GM18861 (cell line): ENCODE measurements at regions not wholly inside any gene's neighbourhood (a gene's known extent, or its start where the extent isn't known, plus 50 kb on each side); places are given as distances from the start of the nearest gene placed in this dataset.

ENCODE experiments used
- ATAC-seq: cut with Tn5 transposase; IDR thresholded peaks from one replicate; pipeline ENCODE4 v1.9.1; 2021; ENCODE audit not compliant: unreplicated experiment

DNA sequence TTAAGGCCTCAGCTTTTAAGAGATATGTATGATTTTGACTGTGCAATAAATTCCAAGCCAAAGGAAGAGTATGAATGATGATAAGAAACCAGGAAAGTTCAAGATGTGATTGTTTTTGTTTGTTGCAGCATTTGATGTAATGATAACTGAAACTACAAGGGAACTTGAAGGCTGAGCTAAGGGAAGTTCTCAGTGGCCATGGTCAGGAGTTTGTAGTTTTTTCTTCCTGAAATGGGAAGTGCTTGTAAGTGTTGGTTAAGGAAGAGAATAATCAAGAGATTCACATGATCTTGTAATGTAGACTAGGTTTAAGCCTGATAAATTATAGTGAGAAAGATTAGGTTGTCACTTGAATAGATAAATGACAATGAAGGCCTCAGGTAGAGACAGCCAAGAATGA lies 53.4 kb downstream of the PTCHD4 start:
- ATAC-seq = no peak

DNA sequence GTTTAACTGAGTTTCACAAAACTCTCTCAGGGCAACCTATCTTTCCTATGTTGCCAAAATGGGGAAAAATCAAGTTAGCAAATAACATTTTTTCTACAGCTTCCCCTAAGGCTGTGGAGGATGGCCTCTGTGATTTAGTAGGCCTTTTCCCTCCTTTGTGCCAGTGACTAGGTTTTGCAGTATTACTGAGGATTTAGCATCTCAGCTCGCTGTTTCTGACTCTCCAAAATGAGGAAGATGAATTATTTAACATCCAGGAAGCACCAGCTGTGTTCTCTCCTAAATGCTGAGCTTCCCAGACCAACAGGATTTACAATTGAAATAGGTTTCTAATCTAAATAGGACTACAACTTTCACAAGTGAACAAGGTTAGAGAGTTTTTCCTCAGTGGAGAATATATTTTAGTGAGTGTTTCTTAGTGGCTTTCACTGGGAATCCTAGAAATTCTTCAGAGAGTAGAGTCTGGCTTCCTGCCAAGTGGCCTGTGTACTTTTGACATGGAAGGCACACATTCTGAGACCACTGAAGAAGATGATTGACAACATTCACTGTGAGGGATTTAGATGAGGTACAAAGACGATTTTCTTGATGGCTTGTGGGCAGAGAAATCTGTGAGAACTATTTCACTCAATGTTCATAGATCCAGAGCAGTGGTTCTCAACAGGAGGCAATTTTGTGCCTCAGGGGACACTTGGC lies 62.4 kb downstream of the PTCHD4 start:
- ATAC-seq = no peak

DNA sequence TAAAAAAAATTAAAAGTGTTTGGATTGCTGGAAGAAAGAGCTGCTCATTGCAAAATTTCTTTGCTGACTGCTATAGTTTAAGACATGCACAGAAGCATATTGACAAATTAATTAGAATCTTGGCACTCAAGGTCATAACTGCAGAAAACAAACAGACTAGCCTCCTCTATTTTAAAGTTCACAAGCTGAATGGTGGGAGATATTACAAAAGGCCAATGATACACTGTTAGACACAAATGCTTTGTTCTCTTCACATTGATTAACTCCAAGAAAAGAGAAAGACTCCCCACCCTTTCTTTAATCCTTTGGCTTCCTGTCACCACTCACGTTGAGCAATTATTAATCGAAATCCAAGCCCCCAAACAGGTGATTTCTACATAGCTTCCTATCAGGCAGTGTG lies 69.1 kb downstream of the PTCHD4 start:
- ATAC-seq = no peak

DNA sequence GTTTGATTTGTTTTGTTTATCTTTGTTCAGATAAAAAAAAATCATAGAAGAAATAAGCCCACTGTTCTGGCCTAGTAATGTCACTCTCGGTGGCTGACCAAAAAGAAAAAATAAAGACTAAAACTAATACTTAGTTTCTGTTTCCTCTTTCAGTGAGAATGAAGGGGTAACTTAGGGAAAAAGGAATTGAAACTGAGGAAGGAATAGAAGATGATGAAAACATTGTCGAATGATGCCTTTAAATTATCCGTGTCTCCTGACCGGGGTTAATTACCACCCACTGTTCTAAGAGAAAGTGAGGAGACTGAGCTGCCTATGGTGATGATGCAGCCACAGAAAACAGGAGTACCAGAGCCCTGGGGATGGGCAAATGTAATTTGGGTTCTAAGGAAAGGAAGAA lies 73.1 kb downstream of the PTCHD4 start:
- ATAC-seq = no peak

DNA sequence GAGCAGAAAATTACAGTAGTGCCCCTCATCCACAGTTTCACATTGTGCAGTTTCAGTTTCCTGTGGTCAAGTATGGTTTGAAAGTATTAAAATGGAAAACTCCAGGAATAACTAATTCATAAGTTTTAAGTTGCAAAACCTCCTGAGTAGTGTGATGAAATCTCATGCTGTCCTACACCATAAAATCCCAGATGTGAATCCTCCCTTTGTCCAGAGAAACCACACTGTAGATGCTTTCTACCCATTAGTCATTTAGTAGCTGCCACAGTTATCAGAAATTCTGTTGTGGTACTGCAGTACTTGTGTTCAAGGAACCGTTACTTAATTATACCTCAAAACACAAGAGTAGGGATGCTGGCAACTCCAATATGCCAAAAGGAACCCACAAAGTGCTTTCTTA lies 74.7 kb downstream of the PTCHD4 start:
- no peak for ATAC-seq

DNA sequence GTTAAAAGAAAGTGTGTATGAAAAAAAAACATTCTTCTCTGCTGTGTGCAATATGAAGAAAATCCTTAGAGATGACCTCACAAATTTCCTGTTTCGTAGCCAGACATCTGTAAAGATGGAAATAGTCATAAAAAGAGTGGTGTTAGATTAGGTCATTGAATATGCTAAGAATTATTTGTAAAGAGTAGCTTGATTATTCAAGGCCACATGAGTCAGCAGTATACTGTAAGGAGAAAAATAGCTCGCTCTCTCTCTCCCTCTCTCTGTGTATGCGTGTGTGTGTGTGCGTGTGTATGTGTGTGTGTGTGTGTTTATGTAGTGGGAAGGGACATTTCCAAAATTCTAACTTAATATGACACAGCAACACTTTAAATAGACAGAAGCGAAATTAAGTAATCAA lies 78.8 kb downstream of the PTCHD4 start:
- no peak for ATAC-seq

DNA sequence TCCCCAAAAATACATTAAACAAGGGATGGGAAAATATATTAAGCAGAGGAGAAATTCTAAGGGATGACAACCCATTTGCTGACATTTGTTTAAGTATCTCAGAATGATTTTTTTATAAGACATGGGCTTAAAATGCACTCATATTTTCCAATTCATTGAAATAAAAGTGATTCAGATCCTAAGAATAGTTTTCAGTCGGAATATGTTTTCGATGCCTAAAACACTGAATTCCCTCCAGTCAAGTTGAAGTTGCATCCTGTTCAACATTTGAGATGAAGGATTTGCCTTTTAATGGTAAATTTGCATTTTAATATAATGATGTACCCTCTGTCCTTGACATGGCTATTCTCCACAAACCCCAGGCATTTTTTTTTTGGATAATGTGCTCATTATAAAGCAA lies 79.3 kb downstream of the PTCHD4 start:
- ATAC-seq = no peak

DNA sequence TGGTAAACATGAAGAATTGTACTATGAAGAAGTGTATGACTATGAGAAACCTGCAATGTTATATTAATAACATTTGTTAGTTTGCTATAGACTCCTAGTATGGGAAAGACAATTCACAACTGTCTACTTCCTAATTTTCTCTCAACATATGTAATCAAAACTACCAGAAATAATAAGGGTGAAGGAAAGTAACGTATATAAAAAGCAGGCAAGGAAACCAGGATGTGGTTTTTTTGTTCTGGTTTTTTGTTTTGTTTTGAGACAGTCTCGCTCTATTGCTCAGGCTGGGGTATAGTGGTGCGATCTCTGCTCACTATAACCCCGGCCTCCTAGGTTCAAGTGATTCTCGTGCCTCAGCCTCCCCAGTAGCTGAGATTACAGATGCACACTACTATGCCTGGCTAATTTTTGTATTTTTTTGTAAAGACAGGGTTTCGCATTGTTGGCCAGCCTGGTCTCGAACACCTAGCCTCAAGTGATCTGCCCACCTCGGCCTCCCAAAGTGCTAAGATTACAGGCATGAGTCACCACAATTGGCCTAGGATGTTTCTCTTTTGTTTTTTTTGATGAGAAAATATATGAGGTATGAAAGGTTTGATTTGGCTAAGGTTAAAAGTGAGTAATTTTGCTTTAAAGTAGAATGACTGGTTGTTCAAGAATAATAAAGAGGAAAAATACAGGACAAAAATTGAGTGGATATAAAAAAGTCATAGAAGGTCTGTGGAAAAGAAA lies 83.1 kb downstream of the PTCHD4 start:
- ATAC-seq = peak; percentile 55

DNA sequence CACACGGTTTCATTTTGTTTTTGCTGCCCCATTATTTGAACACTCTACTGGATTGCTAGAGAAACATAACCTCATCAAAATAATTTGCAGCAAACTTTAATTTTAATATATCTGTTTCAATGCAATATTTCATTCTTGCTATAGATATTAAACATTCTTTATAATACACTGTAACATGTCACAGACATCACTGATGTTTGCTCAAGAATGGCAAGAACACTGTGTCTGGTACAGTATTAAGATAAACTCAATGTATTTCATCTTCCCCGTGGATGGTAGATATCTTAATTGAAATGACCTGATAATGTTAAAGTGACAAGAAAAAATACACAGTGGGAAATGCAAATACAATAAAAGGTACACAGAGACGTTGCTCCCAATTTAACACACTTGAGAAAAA lies 86.0 kb downstream of the PTCHD4 start:
- ATAC-seq = no peak

DNA sequence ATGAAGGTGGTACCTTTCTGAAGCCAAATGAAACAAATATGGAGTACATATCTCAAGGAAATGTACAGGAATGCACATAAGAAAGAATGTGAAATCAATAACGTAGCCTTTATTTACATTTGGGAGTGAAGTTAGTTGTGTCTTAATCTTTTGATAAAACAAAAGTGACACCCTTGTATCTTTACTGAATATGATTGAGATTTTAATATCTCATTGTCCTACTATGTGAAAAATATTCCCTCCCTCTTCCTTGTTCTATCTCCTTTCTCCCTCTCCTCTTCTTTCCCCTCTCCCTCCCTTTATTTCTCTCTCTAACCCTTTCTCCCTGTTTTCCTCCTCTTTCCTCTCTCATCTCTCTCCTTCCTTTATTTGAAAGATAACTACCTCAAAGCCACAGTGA lies 89.1 kb downstream of the PTCHD4 start:
- no peak for ATAC-seq

DNA sequence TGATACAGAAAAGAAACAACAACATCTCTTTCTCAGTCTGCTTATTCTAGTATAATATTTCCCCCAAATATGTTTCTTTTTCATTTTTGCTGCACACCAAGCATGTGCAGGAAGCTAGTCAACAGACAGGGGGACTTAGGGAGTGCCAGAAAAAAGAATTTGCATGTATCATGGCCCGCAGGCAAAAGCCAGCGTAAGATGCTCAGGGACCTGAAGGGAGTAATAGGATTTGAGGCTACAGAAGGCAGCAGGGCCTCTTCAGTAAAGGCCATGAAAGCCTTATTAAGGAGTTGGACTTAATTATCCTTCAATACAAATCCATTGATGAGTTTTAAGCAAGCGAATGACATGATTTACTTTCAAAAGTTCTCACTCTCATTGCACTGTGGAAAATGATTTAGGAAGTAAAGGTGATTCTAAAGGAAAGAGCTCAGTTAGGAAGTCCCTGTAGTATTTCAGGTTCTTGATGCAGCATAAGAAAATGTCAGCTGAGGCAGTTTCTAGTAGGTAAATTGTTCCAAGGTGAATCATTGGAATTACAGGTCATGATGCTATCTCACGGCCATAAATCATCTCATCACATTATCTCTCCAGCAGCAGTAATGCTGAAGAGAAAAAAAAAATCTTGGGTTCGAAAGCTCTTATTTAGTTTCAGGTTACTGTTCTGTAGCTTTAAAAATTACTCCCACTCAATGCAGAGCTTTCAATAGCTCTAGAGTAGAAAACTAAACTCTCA lies 94.8 kb downstream of the PTCHD4 start:
- no peak for ATAC-seq

DNA sequence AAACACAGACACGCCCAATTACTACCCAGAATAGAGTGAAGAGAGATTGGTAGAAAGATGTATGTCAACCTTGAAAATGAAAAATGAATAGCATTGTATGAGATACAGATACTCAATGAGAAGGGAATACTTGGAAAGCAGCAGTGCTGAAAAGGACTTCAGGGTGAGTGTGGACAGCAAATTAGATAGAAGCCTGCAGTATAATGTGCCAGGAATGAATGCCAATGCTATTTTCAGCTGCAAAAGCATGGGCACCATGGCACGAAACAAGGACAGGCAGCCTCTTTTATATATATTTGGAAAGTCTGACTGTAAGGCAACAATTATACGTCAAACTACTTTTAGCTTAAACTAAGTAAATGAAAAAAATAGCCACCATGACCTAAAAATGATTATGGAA lies 118.2 kb downstream of the PTCHD4 start:
- ATAC-seq = no peak

DNA sequence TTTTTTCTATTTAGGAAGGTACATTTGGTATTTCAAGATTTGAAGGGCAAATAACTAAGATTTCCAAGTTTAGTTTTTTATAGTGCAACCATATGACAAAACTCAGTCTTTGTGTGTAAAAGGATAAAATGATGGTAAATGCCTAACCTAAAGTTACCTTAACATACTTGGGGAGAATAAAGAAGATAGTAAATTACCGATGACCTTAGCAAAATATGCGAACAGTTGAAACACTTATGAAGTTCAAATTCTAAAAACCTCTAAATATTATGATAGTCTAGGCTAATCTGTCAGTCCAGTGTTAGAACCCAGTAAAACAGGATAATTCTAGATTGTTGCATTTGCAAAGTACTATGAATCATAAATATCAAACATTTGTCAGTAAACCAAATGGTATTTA lies 127.5 kb downstream of the PTCHD4 start:
- ATAC-seq = no peak

DNA sequence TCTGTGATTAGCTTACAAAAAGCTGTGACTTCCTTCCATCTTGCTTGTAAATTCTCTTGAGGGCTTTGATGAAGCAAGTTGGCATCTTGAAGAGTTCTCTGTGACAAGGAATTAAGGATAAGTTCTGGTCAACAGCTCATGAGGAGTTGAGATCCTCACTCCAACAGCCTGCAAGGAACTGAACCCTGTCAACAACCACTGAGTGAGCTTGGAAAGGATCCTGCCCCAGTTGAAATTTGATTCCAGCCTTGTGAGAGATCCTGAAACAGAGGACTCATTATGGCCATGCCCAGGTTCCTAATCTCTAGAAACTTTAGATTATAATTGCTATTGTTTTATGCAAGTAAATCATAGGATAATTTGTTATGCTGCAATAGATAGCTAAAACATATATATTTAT lies 133.7 kb downstream of the PTCHD4 start:
- no peak for ATAC-seq

DNA sequence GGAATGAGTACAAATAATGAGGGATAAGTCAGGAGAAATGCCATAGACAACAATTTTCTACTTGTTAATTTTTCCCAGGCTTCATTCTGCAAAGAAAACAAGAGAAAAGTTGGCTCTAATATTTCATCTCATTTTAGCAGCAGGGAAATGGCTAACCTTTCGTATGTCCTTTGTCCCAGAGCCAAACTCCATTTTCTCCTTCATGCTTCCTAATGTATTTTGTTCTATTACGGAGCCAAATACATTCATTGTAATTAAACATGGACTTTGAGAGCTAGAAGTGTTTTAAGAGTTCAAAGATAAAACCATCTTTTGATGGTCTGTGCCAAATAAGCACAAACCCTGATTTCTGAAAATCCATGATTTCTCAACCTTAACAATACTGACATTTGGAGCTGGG lies 136.9 kb downstream of the PTCHD4 start:
- ATAC-seq = no peak

DNA sequence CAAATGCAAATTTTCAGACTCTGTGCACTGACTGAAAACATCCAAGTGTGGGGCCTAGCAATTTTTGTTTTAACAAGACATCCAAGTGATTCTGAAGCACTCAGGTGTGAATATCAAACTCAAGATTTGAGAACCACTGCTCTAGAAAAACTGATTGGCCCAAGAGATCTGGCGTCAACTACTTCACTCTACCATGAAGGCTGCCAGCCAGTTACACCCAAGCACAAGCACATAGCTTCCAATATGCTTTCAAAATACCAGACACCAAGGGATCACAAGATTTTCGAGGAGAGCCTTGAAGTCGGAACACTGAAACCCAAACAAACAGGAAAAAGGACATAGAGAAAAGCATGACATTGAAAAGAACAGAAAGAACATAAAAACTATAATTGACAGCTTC lies 140.2 kb downstream of the PTCHD4 start:
- no peak for ATAC-seq

DNA sequence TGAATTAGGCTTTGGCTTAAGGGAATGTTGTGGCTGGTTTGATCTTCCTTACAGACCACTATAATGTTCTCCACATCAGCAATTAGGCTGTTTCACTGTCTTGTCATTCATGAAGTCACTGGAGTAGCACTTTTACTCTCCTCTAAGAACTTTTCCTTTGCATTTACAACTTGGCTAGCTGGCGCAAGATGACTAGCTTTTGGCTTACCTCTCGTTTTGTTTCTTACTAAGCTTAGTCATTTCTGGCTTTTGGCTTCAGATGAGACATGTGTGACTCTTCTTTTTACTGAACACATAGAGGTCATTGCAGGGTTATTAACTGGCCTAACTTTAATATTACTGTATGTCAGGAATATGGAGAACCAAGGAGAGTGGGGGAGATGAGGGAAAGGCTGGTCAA lies 143.2 kb downstream of the PTCHD4 start:
- no peak for ATAC-seq

DNA sequence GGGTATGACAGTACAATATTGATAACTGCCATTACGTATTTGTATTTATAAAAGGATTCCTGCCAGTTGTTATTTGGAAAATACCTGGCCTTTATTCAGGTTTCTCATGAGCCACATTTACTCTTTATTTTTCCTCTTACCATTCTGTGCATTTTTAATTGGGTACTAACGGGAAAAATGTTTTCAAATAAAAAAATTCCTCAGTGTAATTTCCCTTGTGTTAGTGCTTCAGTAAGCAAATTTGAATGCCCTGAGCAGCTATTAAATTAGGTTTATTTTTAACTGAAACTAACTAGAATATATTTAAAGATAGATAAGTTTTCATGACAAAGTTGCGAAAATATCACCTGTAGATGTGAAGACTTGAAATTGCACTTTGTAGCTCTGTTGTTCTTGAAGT lies 146.0 kb downstream of the PTCHD4 start:
- no peak for ATAC-seq

DNA sequence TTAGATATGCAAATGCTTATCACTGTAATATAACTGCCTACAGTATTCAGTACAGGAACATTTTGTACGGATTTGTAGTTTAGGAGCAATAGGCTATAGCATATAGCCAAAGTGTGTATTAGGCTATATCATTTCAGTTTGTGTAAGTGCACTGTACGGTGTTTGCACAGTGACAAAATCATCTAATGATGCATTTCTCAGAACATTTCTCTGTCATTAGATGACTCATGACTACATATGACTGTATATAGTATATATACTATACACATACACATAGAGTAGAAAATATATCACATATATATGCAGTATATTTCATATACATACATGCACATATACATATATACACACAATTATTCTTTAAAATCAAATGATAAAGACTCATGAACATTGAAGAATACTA lies 158.4 kb downstream of the PTCHD4 start:
- no peak for ATAC-seq

DNA sequence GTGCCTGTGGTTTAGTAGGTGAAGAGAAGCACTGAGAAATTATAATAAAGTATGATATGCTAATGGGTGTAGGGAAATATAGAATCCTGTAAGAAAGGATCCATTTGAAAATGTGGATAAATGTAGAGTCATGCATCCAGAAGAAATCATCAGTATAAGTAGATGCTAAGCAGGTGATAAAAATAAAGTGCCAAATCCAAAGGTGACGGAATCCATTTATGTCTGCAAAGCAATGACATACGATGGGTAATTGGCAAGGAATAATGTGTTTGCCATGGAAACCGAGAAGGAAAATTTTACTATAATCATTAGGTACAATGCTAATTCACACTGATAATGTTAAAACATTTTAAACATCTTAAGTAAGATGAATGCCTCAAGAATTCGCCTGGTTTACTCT lies 163.0 kb downstream of the OPN5 start:
- no peak for ATAC-seq

DNA sequence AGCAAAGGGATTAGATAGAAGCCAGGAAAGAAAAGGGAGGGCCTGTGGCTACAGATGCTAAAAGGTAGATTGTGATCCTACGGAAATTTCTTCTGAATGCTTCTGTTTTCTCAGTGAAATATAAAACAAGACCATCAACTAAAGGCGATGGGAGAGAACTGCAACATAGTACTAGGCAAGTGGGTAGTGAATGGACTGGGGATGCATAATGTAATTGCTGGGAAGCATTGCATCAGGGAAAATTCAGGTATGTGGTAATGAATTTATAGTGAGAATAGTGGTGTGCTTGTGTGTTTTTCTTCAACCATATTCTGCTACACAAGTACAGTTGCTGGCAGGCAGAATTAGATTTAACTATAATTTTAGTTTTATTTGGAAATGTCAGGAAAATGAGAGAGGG lies 156.6 kb downstream of the OPN5 start:
- no peak for ATAC-seq

DNA sequence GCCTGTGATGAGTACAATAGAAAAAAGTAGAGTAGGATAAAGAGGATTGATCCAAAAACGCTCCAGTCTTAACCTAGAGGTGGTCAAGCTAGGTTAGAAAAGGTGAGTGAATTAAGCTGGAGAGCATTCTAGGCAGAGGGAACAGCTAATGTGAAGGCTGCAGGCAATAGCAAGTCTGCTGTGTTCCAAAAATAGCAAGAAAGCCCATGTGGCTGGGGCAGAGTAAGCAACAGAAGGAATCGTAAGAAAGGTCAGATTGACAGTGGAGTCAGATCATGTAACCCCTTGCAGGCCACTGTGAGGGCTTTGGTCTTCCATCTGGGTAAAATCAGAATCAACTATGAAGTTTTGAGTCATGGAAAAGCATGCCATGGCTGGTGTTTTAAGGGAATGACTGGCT lies 155.0 kb downstream of the OPN5 start:
- ATAC-seq = no peak
